Stimulated activated CD4-positive, alpha-beta T cell treated with anti-CD3 and anti-CD28 coated beads, Interleukin-4, amount 100 ng/mL, for 48 hours (primary cell): ENCODE measurements at regions not wholly inside any gene's neighbourhood (a gene's known extent, or its start where the extent isn't known, plus 50 kb on each side); places are given as distances from the start of the nearest gene placed in this dataset.
"Not testable (repeated sequence)": the region's sequence is repeated elsewhere in the genome, so short reads cannot be mapped to it uniquely, and the experiment has no call there.

Source experiments
- DNase-seq, 2 donors: peaks; one replicate each; pipeline ENCODE4 v3.0.0-alpha.2; 2020; ENCODE audit warnings: low read depth in 2 of 2

DNA sequence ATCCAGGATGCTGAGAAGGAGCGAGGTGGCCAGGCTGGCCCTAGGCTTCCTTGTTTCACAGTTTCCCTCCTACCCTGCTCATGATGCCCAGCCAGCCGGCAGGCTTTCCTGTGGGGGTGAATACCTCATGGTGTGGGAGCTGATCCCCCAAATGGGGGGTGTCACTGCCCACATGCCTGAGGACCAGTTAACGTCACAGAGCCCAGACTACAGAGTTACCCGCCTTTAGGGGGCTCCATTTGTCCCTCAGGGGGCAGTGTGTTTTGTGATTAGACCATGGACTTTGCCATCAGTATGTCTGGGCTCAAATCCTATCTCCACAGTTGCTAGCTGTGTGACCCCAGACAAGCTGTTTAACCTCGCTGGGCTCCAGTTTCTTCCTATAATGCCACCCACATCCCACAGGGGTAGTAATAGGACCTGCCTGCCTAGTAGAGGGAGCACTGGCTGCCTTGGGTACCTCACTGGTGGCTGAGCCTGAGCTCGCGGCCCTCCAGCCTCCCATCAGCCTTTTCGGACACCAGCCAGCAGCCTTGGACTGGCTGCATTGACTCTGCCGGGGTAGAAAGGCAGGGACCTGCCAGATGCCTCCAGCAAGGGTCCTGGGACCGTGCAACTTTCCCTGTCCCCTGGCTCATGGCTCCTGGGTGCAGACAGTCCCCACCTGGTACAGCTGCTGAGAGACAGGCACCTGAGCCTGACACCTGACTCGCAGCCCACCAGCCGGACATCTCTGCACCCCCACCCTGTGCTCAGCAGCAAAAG, 87.5 kb upstream of the GSE1 start:
- DNase-seq, result no peak

DNA sequence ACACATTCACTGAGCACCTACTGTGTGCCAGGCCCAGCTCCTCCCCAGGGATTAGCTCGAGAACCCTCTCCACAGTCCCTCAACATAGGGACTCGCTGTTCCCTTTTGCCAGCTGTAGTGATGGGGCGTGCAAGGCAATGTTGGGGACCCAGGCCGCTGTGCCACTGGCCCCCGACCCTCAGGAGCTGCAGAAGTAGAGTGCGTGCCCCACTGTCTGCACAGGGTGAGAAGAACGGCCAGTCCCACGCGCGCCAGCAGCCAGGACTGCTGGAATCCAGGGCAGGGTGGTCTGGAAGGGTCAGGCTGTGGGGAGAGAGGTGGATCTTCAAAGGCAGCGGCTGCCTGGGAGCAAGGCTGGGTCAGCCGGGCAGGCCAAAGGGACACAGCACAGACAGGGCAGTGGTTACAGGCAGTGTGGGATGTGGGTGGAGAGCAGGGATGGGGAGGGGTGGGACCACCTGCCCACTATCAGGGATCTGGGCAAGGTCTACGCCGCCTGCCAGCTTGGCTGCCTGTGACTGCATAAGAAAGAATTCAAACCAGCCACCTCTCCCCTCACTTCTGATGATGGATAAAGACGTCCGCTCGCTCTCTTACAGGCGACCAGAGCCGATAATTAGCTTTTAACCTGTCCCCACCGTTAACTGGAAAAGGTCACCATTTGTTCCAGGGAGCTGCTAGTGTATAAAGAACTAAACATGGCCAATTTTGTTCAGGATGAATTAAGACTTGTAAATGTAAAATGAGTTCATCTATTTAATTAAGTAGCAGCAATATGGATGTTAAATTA, 86.7 kb upstream of the GSE1 start:
- DNase-seq, result no peak

DNA sequence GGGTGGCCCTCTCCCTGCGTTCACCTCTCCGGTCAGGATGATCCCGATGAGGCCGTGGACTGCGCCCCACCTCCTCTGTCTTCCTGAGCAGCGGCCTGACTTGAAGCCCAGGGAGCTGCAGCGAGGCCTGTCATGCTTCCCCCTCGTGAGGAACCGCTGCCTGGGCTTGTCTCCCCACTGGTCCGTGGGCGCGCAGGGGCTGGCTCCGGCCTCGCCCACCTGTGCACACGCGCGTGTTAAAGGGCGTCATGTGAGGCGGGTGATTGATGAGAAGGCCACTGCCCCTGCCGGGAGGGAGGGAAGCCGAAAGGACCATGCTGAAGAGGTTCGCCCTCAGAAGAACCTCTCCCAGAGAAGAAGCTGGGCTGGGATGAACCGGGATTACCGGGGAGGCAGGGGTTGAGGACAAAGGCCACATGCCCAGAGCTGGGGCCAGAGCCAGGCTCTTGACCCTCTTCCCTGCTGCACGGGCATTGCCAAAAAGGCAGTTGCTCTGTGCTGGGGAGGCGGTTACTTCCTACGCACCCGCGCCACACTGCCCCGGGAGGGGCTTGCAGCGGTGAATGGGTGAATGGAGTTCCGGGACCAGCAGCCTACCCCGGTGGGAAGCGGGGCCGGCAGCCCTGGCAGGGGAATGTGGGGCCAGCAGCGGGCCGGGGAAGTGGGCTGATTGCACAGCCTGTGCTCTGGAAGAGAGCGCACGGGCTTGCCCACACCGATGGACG, 85.9 kb upstream of the GSE1 start:
- no peak for DNase-seq

GRCh38 chr16:85527767-85528297, 85.3 kb upstream of the GSE1 start:
- DNase-seq, result no peak

- DNase-seq, result peak in 1 of 2 donors; percentile 23
Observed at GRCh38 chr16:85528528-85529387, 84.4 kb upstream of the GSE1 start.

DNA sequence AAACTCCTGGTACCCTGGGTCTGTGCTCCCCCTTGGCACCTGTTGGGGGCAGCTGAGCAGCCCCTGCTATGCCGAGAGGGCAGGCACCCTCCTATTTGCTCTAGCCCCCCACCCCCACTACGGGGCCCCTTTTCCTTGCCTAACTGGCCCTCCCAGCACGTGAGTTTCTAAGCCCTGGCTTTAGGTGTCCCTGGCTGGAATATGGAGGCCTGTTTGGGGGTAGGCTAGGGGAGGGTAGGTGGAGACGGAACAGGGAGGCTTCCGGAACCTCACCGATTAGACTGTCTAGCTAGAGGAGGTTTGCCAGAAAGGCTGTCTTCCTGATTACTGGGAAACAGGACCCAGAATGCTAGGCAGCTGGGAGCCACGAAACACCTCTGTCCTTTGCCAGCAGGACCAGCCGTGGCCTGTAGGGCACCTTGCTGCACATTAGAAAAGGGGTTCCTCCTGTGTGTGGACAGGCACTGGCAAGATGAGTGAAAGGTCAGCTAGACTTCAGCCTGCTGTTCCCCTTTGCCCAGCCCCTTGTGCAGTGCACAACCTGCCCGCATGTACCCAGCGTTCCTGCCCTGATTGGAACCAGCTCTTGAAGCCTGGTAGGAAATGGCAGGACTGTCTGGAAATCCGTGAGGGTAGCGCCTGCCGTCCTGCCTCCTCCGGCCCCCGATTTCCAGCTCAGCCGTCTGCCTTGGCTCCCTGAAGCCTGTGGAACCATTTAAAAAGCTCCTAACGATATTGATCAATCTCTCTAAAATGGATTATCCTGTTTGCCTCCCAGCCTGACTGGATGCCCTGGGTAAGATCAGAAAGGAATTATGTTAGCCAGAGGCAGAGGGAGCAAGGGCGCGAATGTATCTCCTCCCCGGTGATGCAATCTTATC, 83.4 kb upstream of the GSE1 start:
- DNase-seq, result no peak

GRCh38 chr16:85530370-85530739, 82.8 kb upstream of the GSE1 start:
- no peak for DNase-seq

- DNase-seq, result no peak
Observed at GRCh38 chr16:85531516-85531915, 81.6 kb upstream of the GSE1 start.

- DNase-seq, result no peak
Observed at GRCh38 chr16:85532147-85532546, 81.0 kb upstream of the GSE1 start.

- not testable (repeated sequence) for DNase-seq
Observed at GRCh38 chr16:85533593-85533992, 79.5 kb upstream of the GSE1 start.

GRCh38 chr16:85534536-85535351, 78.4 kb upstream of the GSE1 start:
- no peak for DNase-seq

DNA sequence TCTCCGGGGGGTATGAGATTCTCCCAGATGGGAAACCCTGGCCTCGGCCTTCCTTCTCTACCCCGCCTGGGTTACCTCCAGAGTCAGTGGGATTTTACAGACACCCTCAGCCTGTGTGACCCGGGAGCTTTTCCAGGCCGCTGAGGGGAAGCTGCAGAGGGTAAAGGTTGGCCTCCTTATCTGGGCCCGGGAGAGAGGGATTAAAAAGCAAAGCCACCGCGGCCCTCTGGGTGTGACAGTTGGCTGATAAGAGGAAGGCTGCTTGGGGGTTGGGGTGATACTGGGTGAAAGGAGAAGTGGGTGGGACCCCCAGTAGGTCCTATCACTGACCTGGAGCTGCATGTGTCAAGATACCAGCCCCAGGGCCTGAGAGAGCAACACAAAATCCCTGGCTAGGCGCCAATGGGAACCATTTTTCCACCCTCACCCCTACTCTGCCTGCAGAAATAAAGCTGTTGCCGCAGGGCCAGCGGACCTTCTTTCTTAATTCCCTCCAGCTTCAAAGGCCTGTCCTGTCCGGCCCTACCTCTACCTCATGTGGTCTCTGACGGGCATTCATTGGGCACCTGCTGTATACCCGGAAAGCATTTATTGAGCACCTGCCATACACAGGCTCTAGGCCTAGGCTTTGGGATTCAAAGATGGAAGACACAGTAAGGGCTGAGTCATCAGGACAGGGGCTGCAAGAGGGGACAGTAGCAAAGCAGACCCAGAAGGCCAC, 77.6 kb upstream of the GSE1 start:
- DNase-seq, result no peak

- no peak for DNase-seq
Observed at GRCh38 chr16:85536073-85536410, 77.1 kb upstream of the GSE1 start.

DNA sequence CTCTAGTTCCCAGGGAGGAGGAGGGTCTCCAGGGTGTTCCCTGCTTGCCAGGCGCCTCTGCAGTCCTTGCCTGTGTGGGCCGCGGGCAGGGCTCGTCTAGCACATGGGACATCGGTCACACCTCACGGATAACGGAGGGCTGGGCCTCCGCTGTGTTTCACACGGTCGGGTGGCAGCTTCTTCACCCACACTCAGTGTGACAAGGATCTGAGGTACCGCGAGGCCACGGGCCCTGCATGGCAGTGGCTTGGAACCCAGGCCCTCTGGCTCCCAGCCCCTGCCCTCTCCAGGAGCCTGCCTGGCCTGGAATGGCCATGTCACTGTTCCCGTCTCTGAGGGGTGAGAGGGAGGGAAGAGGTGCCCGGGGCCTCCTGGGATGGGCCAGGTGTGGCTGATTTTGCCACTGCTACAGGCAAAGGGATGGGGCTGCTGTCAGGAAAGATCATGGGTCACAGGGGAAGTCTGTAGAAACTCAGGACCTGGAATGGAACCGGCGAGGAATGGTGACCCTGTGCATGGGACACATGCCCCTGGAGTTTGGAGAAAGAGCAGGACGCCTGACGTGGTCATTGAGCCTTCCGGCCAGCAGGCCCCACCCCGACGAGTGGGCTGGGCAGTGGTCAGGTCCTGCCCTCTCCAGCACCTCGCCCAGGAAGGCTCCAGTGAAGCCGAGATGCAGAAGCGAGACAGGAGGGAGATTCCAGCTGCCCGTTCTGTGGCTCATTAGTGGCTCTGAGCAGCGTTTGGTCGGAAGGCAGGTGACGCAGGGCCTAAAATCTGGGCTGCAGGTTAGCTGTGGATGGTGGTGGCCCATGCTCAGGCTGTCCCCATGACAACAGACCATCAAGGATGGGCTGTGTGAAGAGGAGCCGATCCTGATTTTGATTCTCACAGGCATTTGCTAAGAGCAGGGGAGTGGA, 76.5 kb upstream of the GSE1 start:
- no peak for DNase-seq

- DNase-seq, result no peak
Observed at GRCh38 chr16:85537331-85537788, 75.8 kb upstream of the GSE1 start.

- DNase-seq, result no peak
Observed at GRCh38 chr16:85537795-85538401, 75.2 kb upstream of the GSE1 start.

DNA sequence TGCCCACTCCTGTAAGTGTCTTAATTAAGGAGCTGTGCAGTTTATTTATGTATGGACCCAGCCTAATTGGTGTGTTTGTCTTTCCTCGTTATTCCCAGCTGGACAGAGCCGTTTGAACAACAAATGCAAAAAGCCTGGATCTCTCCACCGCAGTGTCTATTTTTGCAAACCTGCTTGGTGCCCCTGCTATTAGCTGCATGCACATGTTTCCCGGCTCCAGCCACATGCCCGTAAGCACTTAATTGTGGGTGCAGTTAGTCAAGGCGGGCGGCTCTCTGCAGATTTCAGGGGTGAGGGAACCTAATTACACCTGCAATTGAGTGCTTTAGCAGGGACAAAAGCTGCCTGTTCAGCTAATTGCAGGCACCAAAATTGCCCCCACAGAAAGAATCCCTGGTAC, 74.0 kb upstream of the GSE1 start:
- no peak for DNase-seq
